ENCODE measurements at regions not wholly inside any gene's neighbourhood (a gene's known extent, or its start where the extent isn't known, plus 50 kb on each side); places are given as distances from the start of the nearest gene placed in this dataset.

- Histone ChIP-seq H3K79me2 (peaks cover 2% of the 10 kb centered on the region), H3K4me3 (peak overlapping the region; percentile 96), H3K36me3 (replicated peaks; ENCODE audit: insufficient read depth, low read depth) (no peaks in the 10 kb centered on the region), H4K20me1 (ENCODE audit: insufficient read depth, poor library complexity, severe bottlenecking) (no peaks in the 10 kb centered on the region), H2AFZ (peak overlapping the region; percentile 91), H3K27me3 (peaks cover 39% of the 10 kb centered on the region), H3K4me1 (ENCODE audit: insufficient read depth) (peaks cover 10% of the 10 kb centered on the region), H3K4me2 (peak overlapping the region; percentile 99), H3K9me2 (replicated peaks; ENCODE audit: insufficient read depth) (no peaks in the 10 kb centered on the region), H3K9me3 (ENCODE audit: low read depth) (no peaks in the 10 kb centered on the region), H3K27ac (no peak overlapping the region)
- TF ChIP-seq CTCF (IDR thresholded peaks at IDR 0.05; ENCODE audit: poor library complexity) (no peak), EZH2 (IDR thresholded peaks at IDR 0.05; ENCODE audit: borderline replicate concordance) (no peak)
- DNase-seq (ENCODE audit: low spot score): no peak
- 22% methylated on average over 11 of the region's 11 CpGs for WGBS (ENCODE audit: low lambda C conversion rate, missing lambda C conversion rate)
Observed at GRCh38 chr4:41359836-41360213, 103.1 kb downstream of the UCHL1 start.

- Histone ChIP-seq H2AFZ (peak overlapping the region; percentile 91), H3K27me3 (peaks cover 41% of the 10 kb centered on the region), H3K79me2 (peaks cover 2% of the 10 kb centered on the region)
Observed at GRCh38 chr4:41360214-41360920, 103.6 kb downstream of the UCHL1 start.

GRCh38 chr4:41360921-41361793 lies 104.4 kb downstream of the UCHL1 start:
- peaks cover 2% of the 10 kb centered on the region for H3K79me2 ChIP-seq
- no peak overlapping the region for H3K27ac ChIP-seq
- no peaks in the 10 kb centered on the region for H3K9me3 ChIP-seq (ENCODE audit: low read depth)
- H3K27me3 ChIP-seq: peaks cover 41% of the 10 kb centered on the region
- WGBS (ENCODE audit: low lambda C conversion rate, missing lambda C conversion rate): 2% methylated on average over 48 of the region's 64 CpGs
- H3K4me3 ChIP-seq: peak overlapping the region; percentile 96
- H4K20me1 ChIP-seq (ENCODE audit: insufficient read depth, poor library complexity, severe bottlenecking): no peaks in the 10 kb centered on the region
- H3K36me3 ChIP-seq (replicated peaks; ENCODE audit: insufficient read depth, low read depth): no peaks in the 10 kb centered on the region
- H2AFZ ChIP-seq: peak overlapping the region; percentile 91
- peak overlapping the region; percentile 99 for H3K4me2 ChIP-seq
- DNase-seq (ENCODE audit: low spot score): peak; percentile 54
- no peaks in the 10 kb centered on the region for H3K9me2 ChIP-seq (replicated peaks; ENCODE audit: insufficient read depth)
- peaks cover 10% of the 10 kb centered on the region for H3K4me1 ChIP-seq (ENCODE audit: insufficient read depth)
- no peak for TF ChIP-seq EZH2phosphoT487 (IDR thresholded peaks at IDR 0.05; ENCODE audit: low read depth, severe bottlenecking, unreplicated experiment)
- TF ChIP-seq EZH2 (IDR thresholded peaks at IDR 0.05; ENCODE audit: borderline replicate concordance): no peak
- no peak for TF ChIP-seq CTCF (IDR thresholded peaks at IDR 0.05; ENCODE audit: poor library complexity)

More at GRCh38 chr4:41360214-41360920, 103.6 kb downstream of the UCHL1 start:
- Histone ChIP-seq H3K4me3 (peak overlapping the region; percentile 96), H3K9me3 (ENCODE audit: low read depth) (no peaks in the 10 kb centered on the region), H3K4me1 (ENCODE audit: insufficient read depth) (peaks cover 10% of the 10 kb centered on the region), H3K4me2 (peak overlapping the region; percentile 99), H3K9me2 (replicated peaks; ENCODE audit: insufficient read depth) (no peaks in the 10 kb centered on the region), H4K20me1 (ENCODE audit: insufficient read depth, poor library complexity, severe bottlenecking) (no peaks in the 10 kb centered on the region), H3K27ac (peak overlapping the region; percentile 34), H3K36me3 (replicated peaks; ENCODE audit: insufficient read depth, low read depth) (no peaks in the 10 kb centered on the region)
- DNase-seq (ENCODE audit: low spot score): peak; percentile 82
- no peak for TF ChIP-seq EZH2 (IDR thresholded peaks at IDR 0.05; ENCODE audit: borderline replicate concordance)
- TF ChIP-seq EZH2phosphoT487 (IDR thresholded peaks at IDR 0.05; ENCODE audit: low read depth, severe bottlenecking, unreplicated experiment): no peak
- TF ChIP-seq CTCF (IDR thresholded peaks at IDR 0.05; ENCODE audit: poor library complexity): no peak
- 2% methylated on average over 40 of the region's 92 CpGs for WGBS (ENCODE audit: low lambda C conversion rate, missing lambda C conversion rate)
